Activated T-helper 1 cell treated with anti-CD3 and anti-CD28 coated beads, Interleukin-12 subunit alpha, Interleukin-12 subunit beta, Interleukin-2, Interleukin-4 antibody, amounts not matched to agents 30 ng/mL and 10 ng/mL and 1 ng/mL, durations not matched to agents 14 hours and 24 hours and 36 hours (primary cell): ENCODE measurements at regions not wholly inside any gene's neighbourhood (a gene's known extent, or its start where the extent isn't known, plus 50 kb on each side); places are given as distances from the start of the nearest gene placed in this dataset.

Experiments
- DNase-seq: peaks from one replicate; pipeline ENCODE4 v3.0.0; 2021; ENCODE audit warnings: low spot score
- H3K27ac Mint-ChIP-seq: one replicate; pipeline ENCODE4 v1.8.0; 2021; ENCODE audit warnings: mild to moderate bottlenecking, mixed read lengths
- H3K27me3 Mint-ChIP-seq: one replicate; pipeline ENCODE4 v1.8.0; 2022; ENCODE audit warnings: mild to moderate bottlenecking, moderate library complexity, mixed read lengths; ENCODE audit not compliant: insufficient read depth
- H3K36me3 Mint-ChIP-seq: one replicate; pipeline ENCODE4 v1.8.0; 2021; ENCODE audit warnings: low read depth, mixed read lengths
- H3K4me1 Mint-ChIP-seq: one replicate; pipeline ENCODE4 v1.8.0; 2021; ENCODE audit warnings: low read depth, mixed read lengths
- H3K4me3 Mint-ChIP-seq: one replicate; pipeline ENCODE4 v1.8.0; 2021; ENCODE audit warnings: mild to moderate bottlenecking, moderate library complexity, mixed read lengths
- H3K9me3 Mint-ChIP-seq: one replicate; pipeline ENCODE4 v1.8.0; 2021; ENCODE audit warnings: mixed read lengths
- intact Hi-C: fragments of 100-400 bp; cut with micrococcal nuclease; formaldehyde crosslinking; loops from one replicate; pipeline ENCODE4 v1.15.1; 2024

- intact Hi-C loops = no loop called here
- H3K36me3 Mint-ChIP-seq = no peaks in the 10 kb centered on the region
Observed at GRCh38 chr13:104900191-104900817, 1635.2 kb downstream of the EFNB2 start.

GRCh38 chr13:104898484-104898883 is 1637.0 kb downstream of the EFNB2 start:
- Mint-ChIP-seq H3K36me3 (no peaks in the 10 kb centered on the region), H3K4me3 (no peak overlapping the region), H3K9me3 (no peaks in the 10 kb centered on the region), H3K27me3 (no peaks in the 10 kb centered on the region), H3K27ac (no peak overlapping the region), H3K4me1 (no peaks in the 10 kb centered on the region)
- intact Hi-C loops = no loop called here
- DNase-seq = no peak

More at GRCh38 chr13:104900191-104900817, 1635.2 kb downstream of the EFNB2 start:
- no peaks in the 10 kb centered on the region for H3K9me3 Mint-ChIP-seq
- DNase-seq = no peak
- no peak overlapping the region for H3K4me3 Mint-ChIP-seq
- H3K4me1 Mint-ChIP-seq = no peaks in the 10 kb centered on the region
- no peaks in the 10 kb centered on the region for H3K27me3 Mint-ChIP-seq
- no peak overlapping the region for H3K27ac Mint-ChIP-seq

GRCh38 chr13:104895521-104895920 is 1639.9 kb downstream of the EFNB2 start:
- DNase-seq = no peak
- Mint-ChIP-seq H3K4me1 (no peaks in the 10 kb centered on the region), H3K27me3 (no peaks in the 10 kb centered on the region), H3K27ac (no peak overlapping the region), H3K36me3 (no peaks in the 10 kb centered on the region), H3K4me3 (no peak overlapping the region), H3K9me3 (no peaks in the 10 kb centered on the region)
- intact Hi-C loops = no loop called here

- peaks cover 2% of the 10 kb centered on the region for H3K9me3 Mint-ChIP-seq
- H3K36me3 Mint-ChIP-seq = no peaks in the 10 kb centered on the region
- DNase-seq = no peak
- no peaks in the 10 kb centered on the region for H3K4me1 Mint-ChIP-seq
- H3K27ac Mint-ChIP-seq = no peak overlapping the region
- intact Hi-C loops = no loop called here
- H3K27me3 Mint-ChIP-seq = no peaks in the 10 kb centered on the region
- H3K4me3 Mint-ChIP-seq = no peak overlapping the region
Observed at GRCh38 chr13:104875038-104875754, 1660.3 kb downstream of the EFNB2 start.

GRCh38 chr13:104872153-104872552 is 1663.3 kb downstream of the EFNB2 start:
- H3K36me3 Mint-ChIP-seq = no peaks in the 10 kb centered on the region
- intact Hi-C loops = no loop called here
- no peak overlapping the region for H3K27ac Mint-ChIP-seq
- no peak overlapping the region for H3K4me3 Mint-ChIP-seq
- H3K4me1 Mint-ChIP-seq = peaks cover 5% of the 10 kb centered on the region
- H3K27me3 Mint-ChIP-seq = no peaks in the 10 kb centered on the region
- H3K9me3 Mint-ChIP-seq = peaks cover 10% of the 10 kb centered on the region
- no peak for DNase-seq

GRCh38 chr13:104871456-104871855 is 1664.0 kb downstream of the EFNB2 start:
- no peak overlapping the region for H3K27ac Mint-ChIP-seq
- peaks cover 5% of the 10 kb centered on the region for H3K4me1 Mint-ChIP-seq
- peaks cover 10% of the 10 kb centered on the region for H3K9me3 Mint-ChIP-seq
- no peaks in the 10 kb centered on the region for H3K36me3 Mint-ChIP-seq
- DNase-seq = no peak
- H3K4me3 Mint-ChIP-seq = no peak overlapping the region
- intact Hi-C loops = no loop called here
- H3K27me3 Mint-ChIP-seq = no peaks in the 10 kb centered on the region

GRCh38 chr13:104869501-104869900 is 1666.0 kb downstream of the EFNB2 start:
- Mint-ChIP-seq H3K36me3 (no peaks in the 10 kb centered on the region), H3K27me3 (no peaks in the 10 kb centered on the region), H3K27ac (no peak overlapping the region), H3K4me1 (peaks cover 5% of the 10 kb centered on the region), H3K4me3 (no peak overlapping the region), H3K9me3 (peaks cover 10% of the 10 kb centered on the region)
- intact Hi-C loops = no loop called here
- no peak for DNase-seq

GRCh38 chr13:104868806-104869205 is 1666.7 kb downstream of the EFNB2 start:
- H3K36me3 Mint-ChIP-seq = no peaks in the 10 kb centered on the region
- peaks cover 5% of the 10 kb centered on the region for H3K4me1 Mint-ChIP-seq
- intact Hi-C loops = no loop called here
- DNase-seq = no peak
- no peak overlapping the region for H3K27ac Mint-ChIP-seq
- no peak overlapping the region for H3K4me3 Mint-ChIP-seq
- no peaks in the 10 kb centered on the region for H3K27me3 Mint-ChIP-seq
- H3K9me3 Mint-ChIP-seq = peaks cover 10% of the 10 kb centered on the region

- intact Hi-C loops = no loop called here
- DNase-seq = no peak
- Mint-ChIP-seq H3K4me3 (no peak overlapping the region), H3K27me3 (no peaks in the 10 kb centered on the region), H3K36me3 (no peaks in the 10 kb centered on the region), H3K4me1 (no peaks in the 10 kb centered on the region), H3K9me3 (no peaks in the 10 kb centered on the region), H3K27ac (no peak overlapping the region)
Observed at GRCh38 chr13:104855581-104855980, 1679.9 kb downstream of the EFNB2 start.

- Mint-ChIP-seq H3K36me3 (no peaks in the 10 kb centered on the region), H3K4me3 (no peak overlapping the region), H3K27ac (no peak overlapping the region), H3K9me3 (no peaks in the 10 kb centered on the region), H3K4me1 (no peaks in the 10 kb centered on the region), H3K27me3 (no peaks in the 10 kb centered on the region)
- intact Hi-C loops = no loop called here
- no peak for DNase-seq
Observed at GRCh38 chr13:104854698-104855097, 1680.8 kb downstream of the EFNB2 start.

- no peaks in the 10 kb centered on the region for H3K4me1 Mint-ChIP-seq
Observed at GRCh38 chr13:104854007-104854406, 1681.5 kb downstream of the EFNB2 start.

GRCh38 chr13:104847922-104848321 is 1687.5 kb downstream of the EFNB2 start:
- H3K9me3 Mint-ChIP-seq = no peaks in the 10 kb centered on the region
- H3K36me3 Mint-ChIP-seq = no peaks in the 10 kb centered on the region
- DNase-seq = no peak
- H3K4me3 Mint-ChIP-seq = no peak overlapping the region
- no peaks in the 10 kb centered on the region for H3K27me3 Mint-ChIP-seq
- H3K27ac Mint-ChIP-seq = no peak overlapping the region
- H3K4me1 Mint-ChIP-seq = no peaks in the 10 kb centered on the region
- intact Hi-C loops = no loop called here

More at GRCh38 chr13:104854007-104854406, 1681.5 kb downstream of the EFNB2 start:
- Mint-ChIP-seq H3K9me3 (no peaks in the 10 kb centered on the region), H3K27ac (no peak overlapping the region), H3K4me3 (no peak overlapping the region), H3K36me3 (no peaks in the 10 kb centered on the region), H3K27me3 (no peaks in the 10 kb centered on the region)
- DNase-seq = no peak
- intact Hi-C loops = no loop called here

- intact Hi-C loops = no loop called here
- Mint-ChIP-seq H3K9me3 (no peaks in the 10 kb centered on the region), H3K27me3 (no peaks in the 10 kb centered on the region), H3K27ac (no peak overlapping the region), H3K36me3 (no peaks in the 10 kb centered on the region), H3K4me1 (no peaks in the 10 kb centered on the region), H3K4me3 (no peak overlapping the region)
- no peak for DNase-seq
Observed at GRCh38 chr13:104843401-104843800, 1692.1 kb downstream of the EFNB2 start.
